Brain microvascular endothelial cell (primary cell): ENCODE measurements at regions not wholly inside any gene's neighbourhood (a gene's known extent, or its start where the extent isn't known, plus 50 kb on each side); places are given as distances from the start of the nearest gene placed in this dataset.

Experiments used
- DNase-seq: peaks from one replicate; pipeline ENCODE4 v3.0.0-alpha.2; 2020
- H3K27ac ChIP-seq: fragments of 250-450 bp; sonication (Bioruptor Pico); 2 replicates; pipeline ENCODE4 v1.5.1; 2020; ENCODE audit warnings: mild to moderate bottlenecking, moderate library complexity
- H3K27me3 ChIP-seq: fragments of 250-450 bp; sonication (Bioruptor Pico); replicated peaks from 2 replicates; pipeline ENCODE4 v1.5.1; 2020; ENCODE audit warnings: mild to moderate bottlenecking
- H3K36me3 ChIP-seq: fragments of 250-450 bp; sonication (Bioruptor Pico); replicated peaks from 2 replicates; pipeline ENCODE4 v1.5.1; 2020; ENCODE audit warnings: mild to moderate bottlenecking
- H3K4me3 ChIP-seq: 2 replicates; pipeline ENCODE4 v1.5.1; 2011; ENCODE audit warnings: low read depth, mild to moderate bottlenecking, control low read depth, low read length, moderate library complexity
- CTCF ChIP-seq: IDR thresholded peaks from 2 replicates; pipeline ENCODE4 v1.5.1; 2011; ENCODE audit warnings: low read depth, mild to moderate bottlenecking, moderate library complexity, low read length, control low read depth, inconsistent platforms; ENCODE audit errors: missing control alignments
- in situ Hi-C: cut with HindIII; loops from 2 replicates; pipeline ENCODE4 v1.10.0; 2017; ENCODE audit warnings: low sequenced_read_pairs, low pct_ligation_motif_present

- TF ChIP-seq CTCF = no peak
- no peak for DNase-seq
- Histone ChIP-seq H3K27ac (no peak overlapping the region), H3K27me3 (no peaks in the 10 kb centered on the region), H3K36me3 (no peaks in the 10 kb centered on the region), H3K4me3 (no peak overlapping the region)
- in situ Hi-C loops = no loop called here
Observed at GRCh38 chr4:29276150-29276549, 1444.0 kb upstream of the PCDH7 start.

GRCh38 chr4:29277381-29277780 is 1442.8 kb upstream of the PCDH7 start:
- no peaks in the 10 kb centered on the region for H3K36me3 ChIP-seq
- TF ChIP-seq CTCF = no peak
- DNase-seq = peak; percentile 36
- peak overlapping the region; percentile 24 for H3K27ac ChIP-seq
- H3K27me3 ChIP-seq = no peaks in the 10 kb centered on the region
- in situ Hi-C loops = no loop called here
- no peak overlapping the region for H3K4me3 ChIP-seq

GRCh38 chr4:29278585-29278984 is 1441.6 kb upstream of the PCDH7 start:
- peak; percentile 50 for DNase-seq
- H3K4me3 ChIP-seq = no peak overlapping the region
- H3K27ac ChIP-seq = peak overlapping the region; percentile 20
- TF ChIP-seq CTCF = no peak
- H3K36me3 ChIP-seq = no peaks in the 10 kb centered on the region
- in situ Hi-C loops = no loop called here
- H3K27me3 ChIP-seq = no peaks in the 10 kb centered on the region

GRCh38 chr4:29289118-29289517 is 1431.1 kb upstream of the PCDH7 start:
- no peak for TF ChIP-seq CTCF
- DNase-seq = no peak
- H3K36me3 ChIP-seq = no peaks in the 10 kb centered on the region
- H3K27ac ChIP-seq = no peak overlapping the region
- no peaks in the 10 kb centered on the region for H3K27me3 ChIP-seq
- no peak overlapping the region for H3K4me3 ChIP-seq
- in situ Hi-C loops = no loop called here

GRCh38 chr4:29295280-29295679 is 1424.9 kb upstream of the PCDH7 start:
- no peak for DNase-seq
- no peaks in the 10 kb centered on the region for H3K36me3 ChIP-seq
- H3K27me3 ChIP-seq = no peaks in the 10 kb centered on the region
- in situ Hi-C loops = no loop called here
- H3K4me3 ChIP-seq = no peak overlapping the region
- TF ChIP-seq CTCF = no peak
- no peak overlapping the region for H3K27ac ChIP-seq

DNA sequence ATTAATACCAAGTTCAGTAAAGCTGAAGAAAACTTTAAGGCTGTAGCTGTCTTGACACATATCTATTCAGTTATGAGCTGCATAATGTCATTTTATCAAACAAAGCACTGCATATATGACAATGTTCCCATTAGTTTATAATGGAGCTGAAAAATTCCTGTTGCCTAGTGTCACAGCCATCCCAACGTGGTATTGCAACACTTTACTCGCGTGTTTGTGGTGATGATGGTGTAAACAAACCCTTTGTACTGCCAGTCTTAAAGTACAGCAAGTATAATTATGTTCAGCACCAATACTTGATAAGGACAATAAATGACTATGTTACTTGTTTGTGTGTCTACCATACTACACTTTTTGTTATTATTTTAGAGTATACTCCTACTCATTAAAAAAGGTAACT is 1415.6 kb upstream of the PCDH7 start:
- H3K4me3 ChIP-seq = no peak overlapping the region
- no peak for DNase-seq

More for the DNA sequence above, 1415.6 kb upstream of the PCDH7 start:
- Histone ChIP-seq H3K36me3 (no peaks in the 10 kb centered on the region), H3K27me3 (no peaks in the 10 kb centered on the region), H3K27ac (no peak overlapping the region)
- in situ Hi-C loops = no loop called here
- TF ChIP-seq CTCF = no peak
